GM12878 (cell line): ENCODE measurements at regions not wholly inside any gene's neighbourhood (a gene's known extent, or its start where the extent isn't known, plus 50 kb on each side); places are given as distances from the start of the nearest gene placed in this dataset.

Source experiments
- EED ChIP-seq: sonication (generic); IDR thresholded peaks from 2 replicates; pipeline ENCODE4 v1.6.1; 2016; ENCODE audit warnings: antibody characterized with exemption, low read depth
- EGR1 ChIP-seq, 2 experiments: IDR thresholded peaks; 1 replicate in 1 of 2; 2 replicates in 1 of 2; pipeline ENCODE4 v1.6.1; 2011 to 2012; ENCODE audit warnings: low read depth in 2 of 2, low read length in 2 of 2, borderline replicate concordance in 1 of 2, mild to moderate bottlenecking in 1 of 2, moderate library complexity in 1 of 2
- POLR2AphosphoS5 ChIP-seq: IDR thresholded peaks from 2 replicates; pipeline ENCODE4 v1.6.1; 2011; ENCODE audit warnings: mild to moderate bottlenecking, low read length, inconsistent platforms

DNA sequence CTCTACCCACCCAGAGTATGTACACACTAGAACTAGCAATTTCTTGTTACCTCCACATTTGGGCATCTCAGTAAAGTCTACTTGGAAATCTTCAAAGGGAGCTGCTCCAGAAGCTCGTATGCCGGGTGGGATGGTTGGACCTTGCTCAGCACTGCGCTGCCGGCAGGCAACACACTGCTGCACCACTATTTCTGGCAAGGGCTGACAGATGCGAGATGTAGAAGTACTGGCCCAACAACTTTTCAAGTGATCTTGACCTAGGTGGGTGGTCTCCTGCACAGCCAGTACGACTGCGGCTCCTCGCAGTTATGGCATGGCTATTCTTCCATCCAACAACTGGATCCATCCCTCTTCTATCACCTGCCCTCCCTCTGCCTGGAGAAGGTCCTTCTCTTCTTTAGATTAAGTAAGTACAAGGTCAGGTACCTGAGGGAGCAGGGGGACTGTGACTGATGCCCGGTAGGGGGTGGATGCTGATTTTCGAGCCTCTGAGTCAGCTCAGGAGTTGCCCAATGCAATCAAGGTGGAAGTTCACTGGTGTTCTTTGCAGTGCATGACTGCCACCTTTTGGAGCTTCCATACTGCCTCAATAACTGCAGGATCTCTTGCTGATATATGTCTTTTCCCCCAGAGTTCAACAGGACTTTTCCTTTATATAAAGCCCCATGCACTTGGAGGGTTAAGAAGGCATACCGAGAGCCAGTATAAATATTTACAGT, 100.4 kb upstream of the SLC1A4 start:
- TF ChIP-seq EED, result no peak
- no peak for TF ChIP-seq POLR2AphosphoS5
- TF ChIP-seq EGR1 (IDR thresholded peaks at IDR 0.05; ENCODE audit: borderline replicate concordance in 1 of 2, low read depth in 2 of 2, low read length in 2 of 2), result no peak
